ENCODE measurements at regions not wholly inside any gene's neighbourhood (a gene's known extent, or its start where the extent isn't known, plus 50 kb on each side); places are given as distances from the start of the nearest gene placed in this dataset.

DNA sequence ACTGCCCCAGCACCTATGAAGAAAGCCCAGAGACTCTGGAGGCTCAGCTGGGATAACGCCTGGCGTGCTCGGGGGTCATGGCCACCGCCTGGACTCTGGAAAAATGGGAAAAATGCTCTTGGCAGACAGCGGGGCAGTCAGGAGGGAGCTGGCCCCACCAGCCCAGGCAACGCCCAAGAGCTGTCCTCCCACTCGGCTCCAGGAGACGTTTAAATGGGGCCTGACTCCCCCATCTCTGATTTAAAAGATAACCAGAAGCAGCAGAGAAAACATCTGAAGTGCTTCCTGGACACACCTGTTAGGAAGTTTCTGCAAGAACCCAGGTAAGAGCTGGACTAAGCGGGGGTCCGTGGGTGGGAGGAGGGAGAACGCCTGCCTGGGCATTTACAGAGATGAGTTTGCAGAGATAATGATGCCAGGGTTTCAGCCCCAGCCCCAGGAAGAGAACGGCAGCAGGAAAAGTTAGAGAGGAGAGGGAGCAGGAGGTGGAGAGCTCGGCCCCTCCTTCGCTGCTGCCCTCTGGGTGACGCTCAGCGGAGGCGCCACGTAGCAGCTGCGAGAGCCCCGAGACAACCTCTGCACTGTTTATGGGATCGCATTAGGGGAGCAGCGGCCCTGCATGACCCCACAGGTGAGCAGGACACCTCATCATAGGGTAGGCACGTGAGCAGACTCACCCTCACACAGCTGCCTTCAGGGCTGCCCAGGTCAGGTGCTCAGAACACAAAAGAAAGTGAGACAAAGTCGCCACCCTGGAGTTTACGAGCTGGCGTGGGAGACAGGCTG is 83.5 kb upstream of the INSIG1 start:
- in situ Hi-C loops (cut with HindIII; ENCODE audit: low sequenced_read_pairs): no loop called here

DNA sequence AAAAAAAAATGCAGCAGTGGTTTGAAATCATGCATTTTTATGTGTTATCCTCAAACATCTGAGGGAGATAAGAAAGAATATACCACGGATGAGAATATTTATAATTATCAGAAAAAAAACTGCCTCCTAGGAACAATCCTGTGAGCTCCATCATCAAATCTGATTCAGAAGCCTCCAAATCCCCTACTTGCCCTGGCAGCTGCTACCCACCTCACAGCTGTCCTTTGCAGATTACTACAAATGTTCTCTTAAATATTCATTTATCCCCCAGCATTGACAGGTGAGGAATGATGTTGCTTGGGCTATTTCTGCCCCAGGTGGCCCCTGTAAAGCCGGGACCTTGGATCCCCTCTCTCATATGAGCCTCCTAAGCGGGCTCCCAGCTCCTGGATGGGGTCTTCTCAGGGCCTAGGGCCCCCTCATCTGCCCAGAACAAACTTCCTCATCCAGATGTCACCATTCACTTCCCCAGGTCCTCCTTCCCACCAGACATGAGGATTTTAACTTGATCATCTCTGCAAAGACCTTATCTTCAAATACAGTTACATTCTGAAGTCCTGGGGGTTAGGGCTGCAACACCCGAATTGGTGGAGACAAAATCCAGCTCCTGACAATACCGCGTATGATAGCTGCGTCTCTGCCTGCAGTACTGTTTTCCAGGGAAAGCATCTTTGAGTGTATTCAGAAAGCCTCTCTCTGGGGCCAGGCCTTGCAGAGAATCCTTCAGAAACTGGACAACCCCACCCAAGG is 81.9 kb upstream of the INSIG1 start:
- in situ Hi-C loops (cut with HindIII; ENCODE audit: low sequenced_read_pairs): no loop called here

DNA sequence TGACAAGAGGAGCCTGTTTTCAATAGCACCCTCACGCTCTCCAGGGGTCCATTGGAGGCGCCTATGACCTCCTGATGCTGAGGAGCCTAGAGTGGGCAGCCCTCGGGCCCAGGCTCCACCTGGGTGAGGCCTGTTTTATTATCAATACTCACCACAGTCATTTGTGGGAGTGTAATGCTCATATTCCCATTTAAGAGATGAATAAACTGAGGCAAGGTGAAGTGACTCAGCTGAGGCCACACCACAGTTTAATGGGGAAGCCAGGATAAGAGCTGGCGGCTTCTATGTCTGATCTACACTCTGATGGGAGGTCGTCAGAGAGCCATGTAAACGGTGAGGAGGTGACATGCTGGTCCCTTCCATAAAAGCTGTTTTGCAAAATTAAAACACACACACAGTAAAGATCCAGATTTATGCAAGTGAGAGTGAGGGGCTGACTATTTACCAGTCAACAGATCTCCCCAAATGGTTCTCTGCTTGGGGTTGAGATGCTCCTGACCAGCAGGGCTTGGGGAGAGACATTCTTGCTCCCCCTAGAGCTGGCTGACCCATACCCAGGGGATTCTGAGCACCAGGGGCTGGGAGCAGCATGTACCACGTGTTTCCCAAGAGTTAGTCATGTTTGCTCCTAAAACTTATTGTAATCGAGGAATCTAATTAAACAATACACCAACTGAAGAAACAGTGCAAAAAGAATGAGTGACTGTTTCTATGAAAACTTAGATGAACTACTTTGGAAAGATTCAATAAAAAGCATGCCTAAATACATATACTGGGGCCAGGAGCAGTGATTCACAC is 81.0 kb upstream of the INSIG1 start:
- in situ Hi-C loops (cut with HindIII; ENCODE audit: low sequenced_read_pairs): no loop called here

DNA sequence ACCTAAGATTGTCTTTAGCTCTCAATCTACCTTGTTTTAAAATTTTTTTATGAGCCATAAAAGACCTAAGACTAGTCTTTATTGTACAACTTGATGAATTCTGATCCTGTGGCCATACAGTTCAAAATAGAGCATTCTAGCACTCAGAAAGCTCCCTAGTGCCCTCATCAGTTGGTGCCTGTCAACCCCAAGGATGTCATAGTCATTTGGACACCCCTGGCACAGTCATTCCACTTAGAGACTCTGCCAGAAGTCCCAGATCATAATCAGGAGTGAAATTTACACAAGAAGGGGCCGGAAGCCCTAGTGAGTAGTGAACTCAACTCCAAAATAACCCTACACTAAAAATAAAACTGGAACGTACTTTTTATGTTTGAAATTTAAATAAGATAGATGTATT is 80.0 kb upstream of the INSIG1 start:
- in situ Hi-C loops (cut with HindIII; ENCODE audit: low sequenced_read_pairs): no loop called here

DNA sequence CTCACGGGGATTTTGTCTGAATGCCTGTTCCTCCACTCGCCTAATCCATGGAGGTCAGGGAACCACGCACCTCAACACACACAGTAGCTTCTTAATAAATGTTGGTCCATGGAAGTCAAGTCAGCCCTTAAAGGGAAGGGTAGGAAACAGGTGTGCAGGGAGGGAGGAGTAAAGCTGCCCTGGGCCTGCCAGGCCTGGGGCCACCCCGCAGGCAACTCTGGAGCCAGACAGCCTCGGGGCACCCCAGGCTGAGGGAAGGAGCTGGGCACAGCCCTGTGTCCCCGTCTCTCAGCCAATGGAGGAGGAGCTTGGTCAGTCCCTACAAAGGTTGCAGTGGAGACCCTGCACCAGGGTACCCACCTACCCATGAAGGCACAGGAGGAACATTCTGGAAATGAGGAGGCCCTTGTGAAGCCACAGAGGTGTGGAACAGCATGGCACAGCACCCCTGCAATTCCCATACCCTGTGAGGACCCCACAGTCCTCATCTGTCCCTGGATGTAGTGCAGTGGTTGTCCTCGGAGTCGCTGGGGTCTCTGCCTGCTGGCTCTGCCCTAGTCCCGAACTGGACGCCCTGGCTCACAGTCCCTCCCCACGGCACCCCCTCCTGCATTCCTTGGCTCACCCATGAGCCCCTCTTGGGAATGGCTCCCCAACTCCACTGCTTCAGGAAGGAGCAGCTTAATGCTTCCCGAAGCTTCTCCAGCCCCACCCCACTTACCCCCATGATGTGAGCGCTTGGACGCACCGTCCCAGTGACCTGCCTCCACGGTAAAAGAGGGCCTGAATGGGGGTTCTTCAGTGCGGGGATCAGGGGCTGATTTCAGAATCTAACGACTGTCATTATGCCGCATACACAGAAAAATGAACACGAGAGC is 79.2 kb upstream of the INSIG1 start:
- in situ Hi-C loops (cut with HindIII; ENCODE audit: low sequenced_read_pairs): no loop called here

DNA sequence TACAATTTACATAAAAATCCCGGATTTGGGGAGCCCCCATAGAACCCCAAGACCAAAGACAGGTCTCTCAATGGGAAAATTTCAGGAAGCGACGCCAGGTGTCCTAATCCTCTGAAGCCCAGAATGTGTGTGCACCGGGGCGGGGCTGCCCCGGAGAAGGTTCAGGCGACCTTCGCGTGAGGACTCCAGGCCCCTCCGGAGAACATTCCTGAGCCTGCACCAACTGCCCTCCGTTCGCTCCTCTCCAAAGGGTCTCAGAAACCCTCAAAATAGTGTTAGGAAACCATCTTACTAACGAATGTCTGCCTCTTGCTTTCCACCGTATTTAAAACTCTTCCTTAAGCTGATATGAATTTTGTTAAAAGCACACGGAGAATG is 78.5 kb upstream of the INSIG1 start:
- in situ Hi-C loops (cut with HindIII; ENCODE audit: low sequenced_read_pairs): no loop called here

DNA sequence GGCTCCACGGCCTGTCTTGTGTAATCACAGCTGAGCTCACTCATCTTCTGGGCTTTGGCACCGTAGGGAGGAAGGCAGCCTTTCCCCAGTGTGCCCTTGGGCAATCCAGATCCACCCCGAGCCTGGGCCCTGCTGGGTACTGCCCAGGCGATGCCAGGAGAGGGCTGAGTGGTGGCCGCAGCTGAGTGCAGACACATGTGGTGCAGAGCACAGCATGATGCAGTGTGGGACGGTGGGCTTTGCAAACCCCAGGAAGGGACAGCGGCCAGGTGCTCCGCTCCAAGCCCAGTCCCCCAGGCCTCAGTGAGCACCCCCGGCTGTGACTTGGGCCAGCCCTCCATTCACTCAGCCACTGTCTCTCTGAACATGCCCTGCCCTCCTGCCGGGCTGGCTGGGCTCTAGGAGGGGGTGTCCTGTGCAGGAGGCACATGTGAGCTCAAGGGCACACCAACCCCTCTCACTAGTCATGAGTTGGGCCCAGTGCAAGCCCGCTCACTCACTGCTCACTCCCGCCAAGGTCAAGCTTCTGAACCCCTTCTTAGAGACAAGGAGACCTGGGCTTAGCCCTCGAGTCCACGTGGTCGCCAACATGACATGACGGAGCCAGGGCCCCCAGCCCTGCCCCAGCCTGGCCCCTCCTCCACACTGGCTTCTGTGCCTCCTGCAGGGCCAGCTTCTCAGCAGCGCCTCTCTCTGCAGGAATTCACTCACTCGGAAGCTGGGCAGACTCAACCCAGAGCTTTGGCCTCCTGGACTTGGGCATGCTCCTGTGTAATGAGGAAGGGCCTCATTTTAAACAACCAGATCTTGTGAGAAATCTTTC is 77.5 kb upstream of the INSIG1 start:
- in situ Hi-C loops (cut with HindIII; ENCODE audit: low sequenced_read_pairs): no loop called here

DNA sequence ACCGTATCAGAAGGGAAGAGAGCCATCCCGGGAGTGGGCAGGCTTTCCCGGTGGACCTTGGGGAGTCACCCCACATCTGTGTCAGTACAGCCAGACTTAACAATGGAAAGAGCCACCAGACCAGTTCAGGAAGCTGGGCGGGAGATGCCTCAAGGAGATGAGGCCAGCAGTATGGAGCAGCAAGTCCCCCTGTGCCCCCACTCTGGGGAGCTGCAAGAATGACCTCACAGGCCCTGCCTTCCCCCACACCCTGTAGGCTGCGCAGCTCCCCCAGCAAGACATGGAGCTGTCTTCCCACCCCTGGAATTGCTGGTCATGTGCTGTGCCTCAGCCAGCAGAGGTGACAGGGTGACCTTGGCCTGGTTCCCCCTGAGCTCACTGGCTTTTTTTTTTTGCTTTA is 76.8 kb upstream of the INSIG1 start:
- in situ Hi-C loops (cut with HindIII; ENCODE audit: low sequenced_read_pairs): no loop called here

- in situ Hi-C loops (cut with HindIII; ENCODE audit: low sequenced_read_pairs): no loop called here
Observed at GRCh38 chr7:155221547-155221946, 76.1 kb upstream of the INSIG1 start.

GRCh38 chr7:155222061-155222460 is 75.6 kb upstream of the INSIG1 start:
- in situ Hi-C loops (cut with HindIII; ENCODE audit: low sequenced_read_pairs): no loop called here

GRCh38 chr7:155222573-155222972 is 75.1 kb upstream of the INSIG1 start:
- in situ Hi-C loops (cut with HindIII; ENCODE audit: low sequenced_read_pairs): no loop called here

DNA sequence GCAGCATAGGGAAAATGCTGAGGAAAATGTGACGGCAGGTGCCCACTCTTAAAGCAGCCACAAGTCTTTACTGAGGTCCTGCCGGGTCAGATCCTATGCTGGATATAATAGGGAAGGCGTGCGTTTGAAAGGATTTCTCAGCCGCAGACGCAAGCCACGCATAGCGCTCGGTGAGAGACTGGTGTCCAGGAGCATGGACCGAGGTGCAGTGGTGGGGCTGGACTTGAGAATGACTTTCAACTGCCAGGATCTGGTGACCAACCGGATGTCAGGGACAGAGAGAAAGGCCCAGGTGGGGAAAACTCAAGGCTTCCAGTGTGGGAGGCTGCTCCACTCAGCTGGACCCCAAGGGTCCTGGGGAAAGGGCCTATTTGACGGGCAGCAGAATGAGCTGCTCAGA is 74.7 kb upstream of the INSIG1 start:
- in situ Hi-C loops (cut with HindIII; ENCODE audit: low sequenced_read_pairs): no loop called here

DNA sequence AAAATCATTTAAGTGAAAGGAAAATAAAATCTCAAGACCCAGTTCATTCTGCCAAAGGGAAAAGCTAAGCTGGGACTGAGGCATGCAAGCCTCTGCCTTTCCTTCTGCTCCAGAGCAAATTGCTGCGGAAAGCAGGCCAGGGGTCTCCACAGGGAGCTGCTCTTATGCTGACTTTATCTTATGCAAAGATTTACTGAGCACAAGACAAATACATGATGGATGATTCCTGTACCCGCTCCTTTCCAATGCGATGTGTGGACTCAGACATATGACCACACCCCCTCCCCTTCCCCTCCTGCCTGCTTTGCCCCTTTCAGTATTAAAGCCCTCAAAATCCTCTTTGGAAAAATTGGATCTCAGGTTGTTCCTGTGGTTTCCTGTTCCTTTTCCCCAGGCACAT is 74.2 kb upstream of the INSIG1 start:
- in situ Hi-C loops (cut with HindIII; ENCODE audit: low sequenced_read_pairs): no loop called here

DNA sequence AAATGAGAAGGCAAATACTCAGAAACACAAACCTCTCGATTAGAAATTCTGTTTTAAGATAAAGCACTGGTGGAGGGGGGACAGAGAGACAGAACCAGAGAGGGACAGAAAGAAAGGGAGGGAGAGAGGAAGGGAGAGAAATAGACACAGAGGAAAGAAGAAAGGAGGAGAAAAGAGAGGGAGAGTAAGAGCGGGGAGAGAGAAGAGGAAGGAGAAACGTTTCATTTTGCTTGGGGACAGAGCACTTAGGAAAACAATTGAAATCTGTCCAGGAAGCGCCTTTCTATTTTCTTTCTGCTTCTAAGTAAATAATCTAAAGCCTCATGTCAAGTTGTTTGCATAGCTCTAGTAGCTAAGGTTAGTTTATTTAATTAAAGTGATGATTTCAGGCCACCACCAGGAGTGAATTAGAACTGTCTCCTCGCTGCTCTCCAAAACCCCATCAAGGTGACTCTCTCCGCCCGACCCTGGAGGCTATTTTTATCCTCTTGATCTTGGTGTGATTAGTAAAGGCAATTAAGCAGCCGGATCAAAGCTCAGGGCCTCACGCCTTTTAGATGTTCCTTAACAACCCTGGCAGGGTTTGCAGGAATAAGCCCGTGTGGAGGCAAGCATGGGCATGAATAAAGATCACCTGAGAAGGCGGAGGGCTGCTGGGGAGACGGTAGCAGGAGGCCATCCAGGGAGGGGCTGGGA is 73.4 kb upstream of the INSIG1 start:
- in situ Hi-C loops (cut with HindIII; ENCODE audit: low sequenced_read_pairs): no loop called here

DNA sequence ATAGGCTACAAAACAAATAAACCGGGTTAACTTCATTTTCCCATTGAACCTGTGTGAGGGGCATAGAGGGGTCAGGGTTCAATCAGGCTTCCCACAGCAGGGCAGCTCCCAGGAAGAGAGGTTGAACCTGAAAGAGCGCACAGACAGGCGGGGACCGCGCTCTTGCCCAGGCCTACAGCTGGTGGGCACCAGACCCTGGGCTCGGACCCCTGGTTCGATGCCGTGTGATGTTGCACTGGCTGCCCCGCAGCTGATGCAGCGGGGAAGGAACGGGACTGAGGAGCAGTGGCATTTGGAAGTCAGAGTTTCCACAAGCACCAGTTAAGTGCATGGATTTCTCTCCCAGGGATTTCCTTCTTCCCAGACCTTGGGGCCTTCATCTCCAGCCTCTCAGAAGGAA is 72.6 kb upstream of the INSIG1 start:
- in situ Hi-C loops (cut with HindIII; ENCODE audit: low sequenced_read_pairs): no loop called here

DNA sequence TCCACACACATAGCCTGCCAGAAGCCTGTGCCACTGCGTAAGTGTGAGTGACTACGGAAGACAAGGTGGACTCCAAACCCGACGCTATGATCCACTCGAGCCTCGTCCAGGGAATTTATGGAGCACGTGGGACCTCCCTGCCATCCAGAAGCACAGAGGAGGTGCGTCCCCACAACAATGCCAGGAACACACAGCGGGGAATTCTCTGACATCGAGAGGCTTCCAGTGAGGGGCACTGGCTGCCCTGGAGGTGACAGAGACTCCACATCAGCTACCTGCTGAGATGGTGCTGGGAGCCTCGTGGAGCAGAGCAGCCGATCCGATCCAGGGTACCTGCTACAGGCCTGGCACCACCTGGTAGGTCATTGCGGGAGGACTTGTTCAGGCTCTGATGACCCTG is 72.2 kb upstream of the INSIG1 start:
- in situ Hi-C loops (cut with HindIII; ENCODE audit: low sequenced_read_pairs): no loop called here

- in situ Hi-C loops (cut with HindIII; ENCODE audit: low sequenced_read_pairs): no loop called here
Observed at GRCh38 chr7:155226261-155227003, 71.2 kb upstream of the INSIG1 start.

- in situ Hi-C loops (cut with HindIII; ENCODE audit: low sequenced_read_pairs): no loop called here
Observed at GRCh38 chr7:155227004-155227787, 70.5 kb upstream of the INSIG1 start.

Measured in DLD1 (cell line).